ENCODE measurements at regions not wholly inside any gene's neighbourhood (a gene's known extent, or its start where the extent isn't known, plus 50 kb on each side); places are given as distances from the start of the nearest gene placed in this dataset.

DNA sequence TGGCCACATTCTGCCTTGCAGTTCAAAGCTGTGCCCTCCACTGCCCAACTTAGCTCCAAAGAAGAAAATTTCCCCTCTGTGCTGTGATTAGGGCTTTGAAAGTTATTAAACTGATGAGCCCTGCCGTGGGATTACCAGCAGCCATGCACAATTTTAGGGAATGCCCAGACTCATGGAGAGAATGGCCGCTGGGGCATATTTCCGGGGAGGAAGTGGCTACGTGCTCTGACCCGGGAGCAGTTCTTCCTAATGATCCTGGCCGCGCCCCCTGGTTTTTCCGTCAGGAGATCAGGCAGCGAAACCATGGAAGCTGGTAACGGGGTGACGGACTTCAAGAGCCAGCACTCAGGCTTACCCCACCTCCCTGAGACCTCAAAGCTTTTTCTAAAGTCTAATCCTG lies 365.5 kb upstream of the PFKP start:
- no peak for DNase-seq
- no peak for TF ChIP-seq CTCF (IDR thresholded peaks at IDR 0.05; ENCODE audit: low read depth, low read length, missing control alignments)
- no peaks in the 10 kb centered on the region for H3K27me3 ChIP-seq (replicated peaks)
- no peak overlapping the region for H3K27ac ChIP-seq
- no peaks in the 10 kb centered on the region for H3K36me3 ChIP-seq (replicated peaks)
- no peak overlapping the region for H3K4me3 ChIP-seq (ENCODE audit: low read depth, low read length)
- in situ Hi-C loops (cut with HindIII; ENCODE audit: low pct_ligation_motif_present, low sequenced_read_pairs): no loop called here

GRCh38 chr10:2700626-2701305 lies 366.6 kb upstream of the PFKP start:
- no peak for DNase-seq
- in situ Hi-C loops (cut with HindIII; ENCODE audit: low pct_ligation_motif_present, low sequenced_read_pairs): no loop called here
- Histone ChIP-seq H3K4me3 (ENCODE audit: low read depth, low read length) (no peak overlapping the region), H3K27me3 (replicated peaks) (no peaks in the 10 kb centered on the region), H3K27ac (no peak overlapping the region), H3K36me3 (replicated peaks) (no peaks in the 10 kb centered on the region)
- no peak for TF ChIP-seq CTCF (IDR thresholded peaks at IDR 0.05; ENCODE audit: low read depth, low read length, missing control alignments)

- TF ChIP-seq CTCF (IDR thresholded peaks at IDR 0.05; ENCODE audit: low read depth, low read length, missing control alignments): no peak
- H3K36me3 ChIP-seq (replicated peaks): no peaks in the 10 kb centered on the region
- in situ Hi-C loops (cut with HindIII; ENCODE audit: low pct_ligation_motif_present, low sequenced_read_pairs): no loop called here
- H3K27me3 ChIP-seq (replicated peaks): no peaks in the 10 kb centered on the region
- H3K4me3 ChIP-seq (ENCODE audit: low read depth, low read length): no peak overlapping the region
- no peak for DNase-seq
- H3K27ac ChIP-seq: no peak overlapping the region
Observed at GRCh38 chr10:2688958-2689357, 378.4 kb upstream of the PFKP start.

- H3K4me3 ChIP-seq (ENCODE audit: low read depth, low read length): no peak overlapping the region
- no peak for TF ChIP-seq CTCF (IDR thresholded peaks at IDR 0.05; ENCODE audit: low read depth, low read length, missing control alignments)
- in situ Hi-C loops (cut with HindIII; ENCODE audit: low pct_ligation_motif_present, low sequenced_read_pairs): no loop called here
- no peaks in the 10 kb centered on the region for H3K27me3 ChIP-seq (replicated peaks)
- no peak overlapping the region for H3K27ac ChIP-seq
- no peaks in the 10 kb centered on the region for H3K36me3 ChIP-seq (replicated peaks)
- no peak for DNase-seq
Observed at GRCh38 chr10:2686691-2687090, 380.7 kb upstream of the PFKP start.

DNA sequence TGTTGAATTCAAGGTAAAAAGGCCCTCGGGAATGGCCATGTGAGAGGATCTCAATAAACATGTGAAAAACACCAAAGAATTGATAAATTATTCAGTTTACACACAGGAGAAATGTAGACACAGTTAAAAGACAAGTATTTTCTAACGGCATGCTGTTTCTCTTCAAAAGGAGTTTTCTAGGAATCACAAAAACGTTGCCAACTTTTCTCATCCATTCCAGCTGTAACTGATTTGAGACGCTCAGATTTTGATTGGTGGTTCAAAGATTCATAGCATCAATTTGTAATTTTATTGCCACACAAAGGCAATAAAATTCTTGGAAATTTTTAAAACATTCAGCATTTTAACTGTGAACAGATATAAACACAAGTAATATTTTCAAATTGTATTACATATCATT lies 384.9 kb upstream of the PFKP start:
- H3K27me3 ChIP-seq (replicated peaks): no peaks in the 10 kb centered on the region
- DNase-seq: no peak
- H3K27ac ChIP-seq: no peak overlapping the region
- no peak for TF ChIP-seq CTCF (IDR thresholded peaks at IDR 0.05; ENCODE audit: low read depth, low read length, missing control alignments)
- H3K4me3 ChIP-seq (ENCODE audit: low read depth, low read length): no peak overlapping the region
- H3K36me3 ChIP-seq (replicated peaks): no peaks in the 10 kb centered on the region
- in situ Hi-C loops (cut with HindIII; ENCODE audit: low pct_ligation_motif_present, low sequenced_read_pairs): no loop called here

- TF ChIP-seq CTCF (IDR thresholded peaks at IDR 0.05; ENCODE audit: low read depth, low read length, missing control alignments): no peak
- Histone ChIP-seq H3K36me3 (replicated peaks) (no peaks in the 10 kb centered on the region), H3K27me3 (replicated peaks) (no peaks in the 10 kb centered on the region), H3K27ac (no peak overlapping the region), H3K4me3 (ENCODE audit: low read depth, low read length) (no peak overlapping the region)
- no peak for DNase-seq
- in situ Hi-C loops (cut with HindIII; ENCODE audit: low pct_ligation_motif_present, low sequenced_read_pairs): no loop called here
Observed at GRCh38 chr10:2681891-2682290, 385.5 kb upstream of the PFKP start.

Data from brain microvascular endothelial cell (primary cell).